Posterior cingulate gyrus (tissue), 11 donors: ENCODE measurements at regions not wholly inside any gene's neighbourhood (a gene's known extent, or its start where the extent isn't known, plus 50 kb on each side); places are given as distances from the start of the nearest gene placed in this dataset.

Experiments
- DNase-seq, 10 donors: peaks; one replicate each; pipeline versions ENCODE4 v3.0.0 to v3.0.0-alpha.2; 2020 to 2021; ENCODE audit warnings: mixed read lengths in 3 of 10
- intact Hi-C: fragments of 100-400 bp; cut with DNase I; formaldehyde crosslinking; loops from one replicate; pipeline ENCODE4 v1.15.1; 2023

GRCh38 chr13:76552041-76552772 lies 334.0 kb downstream of the KCTD12 start:
- no peak for DNase-seq
- intact Hi-C loops, result no loop called here

GRCh38 chr13:76542176-76542575 lies 344.0 kb downstream of the KCTD12 start:
- no peak for DNase-seq
- intact Hi-C loops, result no loop called here

GRCh38 chr13:76538004-76538403 lies 348.2 kb downstream of the KCTD12 start:
- intact Hi-C loops, result no loop called here

GRCh38 chr13:76533251-76533650 lies 353.0 kb downstream of the KCTD12 start:
- intact Hi-C loops, result no loop called here
- DNase-seq, result no peak

More at GRCh38 chr13:76538004-76538403, 348.2 kb downstream of the KCTD12 start:
- DNase-seq, result no peak

- DNase-seq, result no peak
- intact Hi-C loops, result no loop called here
These were observed 359.2 kb downstream of the KCTD12 start for GRCh38 chr13:76527041-76527440.

GRCh38 chr13:76523740-76524340 lies 362.4 kb downstream of the KCTD12 start:
- intact Hi-C loops, result no loop called here
- no peak for DNase-seq

GRCh38 chr13:76522083-76522755 lies 364.0 kb downstream of the KCTD12 start:
- intact Hi-C loops, result no loop called here
- DNase-seq, result no peak

GRCh38 chr13:76519685-76520084 lies 366.5 kb downstream of the KCTD12 start:
- DNase-seq, result no peak

GRCh38 chr13:76516586-76516985 lies 369.6 kb downstream of the KCTD12 start:
- no peak for DNase-seq
- intact Hi-C loops, result no loop called here

More at GRCh38 chr13:76519685-76520084, 366.5 kb downstream of the KCTD12 start:
- intact Hi-C loops, result no loop called here

GRCh38 chr13:76516013-76516412 lies 370.2 kb downstream of the KCTD12 start:
- intact Hi-C loops, result no loop called here
- DNase-seq, result no peak

- intact Hi-C loops, result no loop called here
- DNase-seq, result no peak
These were observed 373.5 kb downstream of the KCTD12 start for GRCh38 chr13:76512721-76513145.

GRCh38 chr13:76505437-76505836 lies 380.8 kb downstream of the KCTD12 start:
- intact Hi-C loops, result no loop called here

GRCh38 chr13:76503766-76504165 lies 382.4 kb downstream of the KCTD12 start:
- intact Hi-C loops, result no loop called here
- DNase-seq, result no peak

More at GRCh38 chr13:76505437-76505836, 380.8 kb downstream of the KCTD12 start:
- no peak for DNase-seq

- intact Hi-C loops, result no loop called here
These were observed 382.9 kb downstream of the KCTD12 start for GRCh38 chr13:76503291-76503690.

GRCh38 chr13:76500894-76501293 lies 385.3 kb downstream of the KCTD12 start:
- DNase-seq, result peak in 5 of 10 donors; percentile 6 to 85 (median 25)
- intact Hi-C loops, result no loop called here

More at GRCh38 chr13:76503291-76503690, 382.9 kb downstream of the KCTD12 start:
- no peak for DNase-seq

- no peak for DNase-seq
- intact Hi-C loops, result no loop called here
These were observed 386.3 kb downstream of the KCTD12 start for GRCh38 chr13:76499891-76500290.

GRCh38 chr13:76489274-76489673 lies 396.9 kb downstream of the KCTD12 start:
- DNase-seq, result no peak
- intact Hi-C loops, result no loop called here

GRCh38 chr13:76481738-76482137 lies 404.5 kb downstream of the KCTD12 start:
- intact Hi-C loops, result no loop called here
- DNase-seq, result no peak

- DNase-seq, result no peak
- intact Hi-C loops, result no loop called here
These were observed 411.2 kb downstream of the KCTD12 start for GRCh38 chr13:76474966-76475365.

- intact Hi-C loops, result no loop called here
- no peak for DNase-seq
These were observed 411.8 kb downstream of the KCTD12 start for GRCh38 chr13:76474356-76474755.

GRCh38 chr13:76473552-76474134 lies 412.6 kb downstream of the KCTD12 start:
- peak in 9 of 10 donors; percentile 57 to 93 (median 76) for DNase-seq
- intact Hi-C loops, result loop anchor here (1.0 to 2.0 kb wide), 2 partner anchors 597 to 777 kb away; no protein-coding TSS in a partner anchor
